GM04504 (cell line): ENCODE measurements at regions not wholly inside any gene's neighbourhood (a gene's known extent, or its start where the extent isn't known, plus 50 kb on each side); places are given as distances from the start of the nearest gene placed in this dataset.

ENCODE experiments used
- DNase-seq: peaks from one replicate; pipeline ENCODE4 v3.0.0-alpha.2; 2012; ENCODE audit warnings: low read depth

DNA sequence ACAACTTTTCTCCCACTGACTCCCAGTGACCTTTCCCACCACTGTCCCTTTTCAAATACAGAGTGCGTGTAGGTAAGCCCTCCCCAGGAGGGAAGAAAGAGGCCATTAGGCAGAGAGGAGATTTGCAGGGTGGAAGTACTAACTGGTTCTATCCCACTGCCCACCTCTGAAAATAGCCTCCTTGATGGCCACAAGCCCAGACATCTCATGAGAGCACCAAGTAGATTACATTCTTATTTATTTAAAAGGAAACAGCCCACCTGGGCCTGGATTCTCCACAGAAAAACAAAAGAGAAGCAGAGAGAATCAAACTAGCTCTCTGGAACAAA is 445.3 kb downstream of the FOXO1 start:
- no peak for DNase-seq

DNA sequence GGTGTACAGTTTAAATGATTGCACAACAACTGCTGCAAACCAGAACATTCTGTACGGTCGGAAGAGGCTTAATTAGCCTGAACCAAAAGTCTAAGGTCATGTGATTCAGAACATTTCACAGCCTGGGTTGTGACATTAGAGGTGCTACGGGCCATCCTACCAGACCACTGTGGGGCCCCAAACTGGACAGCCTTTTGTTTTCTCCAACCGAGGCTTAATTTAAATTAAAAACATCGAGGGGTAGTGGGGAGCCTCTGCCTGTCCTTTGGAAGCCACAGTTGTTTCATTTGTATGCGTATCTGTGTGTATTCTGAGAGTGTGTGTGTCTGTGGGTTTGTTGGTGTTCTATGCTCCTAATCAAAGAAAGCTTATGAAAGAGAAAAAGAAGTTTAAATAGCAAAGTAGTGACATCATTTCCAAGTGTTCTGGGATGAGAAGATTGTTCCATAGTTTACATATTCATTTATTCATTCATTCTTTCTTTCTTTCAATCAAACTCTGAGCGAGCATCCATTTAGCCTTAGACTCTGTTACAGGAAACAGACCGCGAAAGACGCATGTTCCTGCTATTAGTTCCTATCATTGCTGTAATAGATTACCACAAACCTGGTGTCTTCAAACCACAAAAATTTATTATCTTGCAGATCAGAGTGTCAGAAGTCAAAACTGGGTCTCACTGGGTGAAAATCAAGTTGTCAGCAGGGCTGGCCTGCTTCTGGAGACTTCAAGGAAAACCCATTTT is 444.8 kb downstream of the FOXO1 start:
- DNase-seq, result no peak

DNA sequence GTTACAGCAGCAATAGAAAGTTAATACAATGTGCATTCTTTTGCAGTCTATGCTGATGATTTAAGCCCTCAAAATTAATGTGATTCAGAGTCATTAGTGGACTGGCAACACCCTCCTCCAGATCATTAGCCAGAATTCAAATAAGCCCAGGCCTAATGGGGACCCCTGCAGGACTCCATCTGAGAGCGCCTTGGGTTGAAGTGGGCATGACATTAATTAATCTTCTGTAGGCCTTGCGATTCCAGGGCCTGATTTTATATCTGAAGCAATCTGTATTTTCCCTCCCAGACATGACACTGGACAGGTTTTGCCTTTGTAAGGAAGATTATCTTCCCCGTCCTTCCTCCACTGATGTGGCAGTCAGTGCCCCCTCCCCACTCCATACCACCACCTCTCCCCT is 442.9 kb downstream of the FOXO1 start:
- DNase-seq, result no peak

DNA sequence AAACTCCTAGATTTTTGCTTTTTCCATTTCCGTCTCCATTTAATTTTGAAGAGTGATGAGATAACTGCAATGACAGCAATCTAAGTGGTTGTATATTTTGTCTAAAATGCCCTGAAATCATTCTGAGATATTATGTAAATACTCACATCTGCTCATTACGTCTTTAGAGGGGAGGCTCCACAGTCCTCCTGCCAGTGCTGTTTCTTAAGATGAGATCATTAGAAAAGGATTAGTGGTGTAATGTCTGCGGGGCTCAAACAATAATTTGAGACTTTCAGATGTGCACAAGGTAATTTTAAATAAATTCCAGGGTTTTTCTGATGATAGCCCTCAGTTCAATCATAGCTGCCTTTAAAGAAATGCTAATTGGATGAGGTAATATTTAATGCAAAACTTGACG is 437.9 kb downstream of the FOXO1 start:
- DNase-seq, result no peak

DNA sequence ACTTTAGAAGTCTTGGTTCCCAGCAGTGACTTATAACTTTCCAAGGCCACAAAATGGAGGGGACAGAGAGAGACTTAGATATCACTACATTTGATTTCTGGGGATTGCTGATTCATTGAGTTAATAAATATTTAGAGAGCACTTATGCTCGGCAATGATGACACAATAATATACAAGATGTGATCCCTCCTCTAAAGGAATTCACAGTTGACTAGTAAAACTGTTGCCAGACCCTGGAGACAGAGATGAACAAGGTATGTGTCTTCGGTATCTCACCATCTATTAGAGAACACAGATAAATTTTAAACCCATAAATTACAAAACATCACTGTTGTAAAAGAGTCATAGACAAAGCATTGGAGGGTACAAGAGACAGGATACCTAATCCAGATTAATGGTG is 437.5 kb downstream of the FOXO1 start:
- no peak for DNase-seq

DNA sequence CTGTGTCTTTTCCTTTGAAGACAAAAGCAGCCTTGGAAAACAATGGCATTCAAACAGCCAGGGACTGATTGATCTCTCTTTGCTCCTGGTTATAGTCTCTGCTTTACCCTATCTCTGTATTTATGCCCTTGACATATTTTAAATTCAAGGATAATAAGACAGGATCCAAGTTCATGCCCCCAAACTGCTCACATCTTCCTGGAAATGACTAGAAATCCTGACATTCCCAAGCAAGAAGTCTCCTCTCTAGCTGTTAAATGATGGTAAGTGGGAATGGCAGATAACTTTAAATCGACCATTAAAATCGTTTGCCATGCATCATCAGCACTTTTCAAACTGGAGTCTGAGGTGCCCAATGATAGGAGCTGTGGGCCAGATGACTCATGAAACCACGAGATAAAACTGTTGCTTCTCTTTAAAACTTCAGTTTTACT is 435.6 kb downstream of the FOXO1 start:
- no peak for DNase-seq

DNA sequence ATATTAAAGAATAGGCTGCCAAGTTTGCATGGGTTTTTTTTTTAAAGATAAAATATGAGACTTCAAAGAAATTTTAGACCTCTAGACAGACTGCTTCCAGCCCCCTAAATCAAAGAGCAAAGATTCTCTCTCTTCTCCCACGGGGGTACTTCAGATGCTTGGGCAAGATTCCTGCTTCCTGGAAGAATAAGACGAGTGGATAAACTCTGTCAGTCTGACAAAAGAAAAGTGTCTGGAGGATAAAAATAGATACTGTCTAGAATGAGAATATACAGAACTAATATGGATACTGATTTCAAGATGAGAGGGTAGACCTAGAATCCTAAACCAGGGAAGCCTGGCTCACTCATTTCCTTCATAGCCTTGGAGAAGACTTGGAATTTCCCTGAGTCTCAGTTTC is 435.1 kb downstream of the FOXO1 start:
- no peak for DNase-seq

DNA sequence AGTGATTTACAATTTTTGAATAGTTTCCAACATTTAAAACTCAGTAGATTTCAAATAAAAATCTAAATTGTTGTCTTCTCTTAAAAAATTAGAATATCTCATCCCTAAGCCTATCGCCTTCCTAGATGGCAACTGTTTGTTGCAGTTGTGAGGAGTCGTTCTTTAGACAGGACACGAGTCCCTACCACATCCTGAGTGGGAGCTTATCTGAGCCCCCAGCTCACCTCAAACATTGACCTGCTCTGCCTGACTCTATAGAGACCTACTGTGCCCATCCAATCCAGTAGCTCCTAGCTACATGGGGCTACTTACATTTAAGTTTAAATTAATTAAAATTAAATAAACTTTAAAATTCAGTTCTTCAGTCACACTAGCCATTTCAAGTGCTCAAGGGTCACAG is 434.7 kb downstream of the FOXO1 start:
- DNase-seq, result no peak

DNA sequence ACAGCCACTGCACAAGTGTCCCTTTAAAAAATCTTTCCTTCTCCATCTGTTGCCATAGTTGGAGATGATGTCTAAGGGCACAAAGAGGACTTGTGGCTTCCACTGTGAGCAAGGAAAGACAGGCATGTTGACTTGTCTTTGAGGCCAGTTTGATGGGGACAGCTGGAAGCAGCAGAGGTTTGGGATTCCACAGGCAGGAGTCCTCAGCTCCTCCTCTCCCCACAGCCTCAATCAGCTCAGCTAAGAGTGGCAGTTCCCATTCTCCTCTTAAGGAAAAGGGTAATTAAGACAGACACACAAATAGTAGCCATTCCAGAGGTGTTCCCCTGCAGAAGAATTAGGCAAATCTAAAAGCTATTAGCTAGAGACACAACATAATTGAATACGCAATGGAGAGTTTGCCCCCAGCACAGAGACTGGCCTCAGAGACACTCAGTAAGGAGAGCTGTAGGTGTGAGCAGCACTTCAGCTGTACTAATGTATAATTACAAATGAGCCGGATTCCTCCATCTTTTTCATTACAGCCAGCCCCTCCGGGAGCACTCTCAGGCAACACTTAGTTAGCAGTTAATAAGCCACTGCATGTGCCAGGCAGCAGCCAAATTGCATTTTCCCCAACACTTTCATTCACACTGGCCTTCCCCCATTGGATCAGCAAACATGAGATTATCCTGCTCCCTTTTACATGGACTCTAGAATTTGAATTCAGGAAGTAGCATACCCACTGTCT is 434.0 kb downstream of the FOXO1 start:
- no peak for DNase-seq

DNA sequence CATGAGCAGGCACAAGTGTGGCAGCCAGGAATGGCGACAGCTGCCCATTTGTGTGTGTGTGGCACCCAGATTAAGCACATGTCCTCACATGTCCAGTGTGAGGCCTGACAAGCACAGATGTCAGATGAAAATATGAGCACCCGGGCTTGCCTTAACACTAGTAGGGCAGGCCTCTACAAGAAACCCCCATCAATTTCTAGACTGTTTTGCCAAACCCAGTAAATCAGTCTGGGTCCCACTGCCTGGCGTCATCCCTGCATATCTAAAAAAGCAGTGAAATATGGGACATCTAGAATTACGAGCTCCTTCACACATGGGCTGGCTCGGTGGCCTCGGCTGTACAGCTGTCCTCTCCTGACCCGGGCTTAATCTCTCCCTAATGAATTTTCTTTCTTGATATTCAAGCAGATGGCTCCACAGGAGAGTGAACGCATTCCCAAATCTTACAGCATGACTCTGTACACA is 432.7 kb downstream of the FOXO1 start:
- DNase-seq, result no peak

DNA sequence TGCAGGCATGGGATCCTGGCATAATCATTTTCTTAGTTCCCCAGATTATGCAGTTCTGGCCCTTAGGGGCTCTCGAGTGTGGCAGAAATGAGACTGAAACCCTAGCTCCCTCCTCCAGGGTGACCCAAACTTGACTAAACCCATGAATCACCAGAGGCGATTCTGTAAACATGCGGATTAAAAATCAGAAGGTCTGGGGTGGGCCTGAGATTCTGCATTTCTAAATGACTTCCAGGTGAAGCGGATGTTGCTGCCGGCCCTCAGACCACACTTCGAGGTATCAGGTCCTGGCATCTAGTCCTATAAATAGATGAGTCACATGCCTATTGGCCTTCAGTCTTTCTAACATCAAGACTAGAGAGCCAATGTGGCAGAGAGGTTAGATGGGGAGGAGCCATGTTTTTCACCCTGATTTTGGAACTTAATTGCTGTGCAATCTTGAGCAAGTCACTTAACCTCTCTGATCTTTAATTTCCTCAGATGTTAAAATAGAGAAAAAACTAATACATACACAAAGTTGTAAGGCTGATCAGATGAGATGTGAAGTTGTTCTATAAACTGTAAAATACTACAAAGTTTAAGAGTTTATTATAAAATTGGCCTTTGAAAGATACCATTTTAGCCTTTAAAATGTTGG is 431.2 kb downstream of the FOXO1 start:
- DNase-seq, result no peak

DNA sequence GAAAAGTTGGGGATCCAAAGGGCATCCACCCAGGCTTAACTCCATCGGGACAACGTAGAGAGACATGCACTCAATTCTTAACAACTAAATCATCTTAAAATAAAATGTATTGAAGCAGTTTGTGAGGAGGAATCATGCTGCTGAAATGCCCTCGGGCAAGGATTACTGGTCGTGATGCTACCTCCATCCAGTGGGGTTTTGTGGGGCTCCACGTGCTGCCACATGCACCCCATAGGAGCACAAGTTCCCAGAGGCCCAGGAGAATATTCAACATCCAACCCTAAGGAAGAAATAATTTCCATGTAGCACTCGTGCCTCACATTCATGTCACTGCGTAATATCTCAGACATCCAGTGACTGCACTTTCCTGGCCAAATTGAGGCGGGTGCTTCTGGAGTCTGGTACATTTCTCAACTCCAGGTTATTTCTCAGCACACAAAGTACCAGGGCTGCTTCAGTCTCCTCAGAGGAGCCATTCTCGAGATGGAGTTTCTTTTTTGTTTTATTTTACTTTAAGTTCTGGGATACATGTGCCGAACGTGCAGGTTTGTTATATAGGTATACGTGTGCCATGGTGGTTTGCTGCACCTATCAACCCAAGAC is 429.8 kb downstream of the FOXO1 start:
- no peak for DNase-seq

DNA sequence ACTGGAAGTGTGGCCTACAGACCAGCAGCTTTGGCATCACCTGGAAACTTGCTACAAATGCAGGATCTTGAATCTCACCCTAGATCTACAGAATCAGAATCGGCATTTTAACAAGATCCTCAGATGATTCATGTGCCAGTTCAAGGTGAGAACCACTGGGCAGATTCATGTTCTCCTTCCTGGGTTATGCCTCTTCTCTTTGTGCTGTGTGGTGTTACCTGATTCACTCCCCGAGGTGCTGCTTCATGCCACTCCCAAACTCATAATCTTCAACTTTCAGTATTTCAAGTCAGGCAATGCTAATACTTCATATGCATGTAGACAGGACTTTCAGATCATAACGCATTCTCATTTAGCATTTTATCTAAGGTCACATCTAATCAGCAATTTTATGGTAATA is 427.7 kb downstream of the FOXO1 start:
- no peak for DNase-seq

DNA sequence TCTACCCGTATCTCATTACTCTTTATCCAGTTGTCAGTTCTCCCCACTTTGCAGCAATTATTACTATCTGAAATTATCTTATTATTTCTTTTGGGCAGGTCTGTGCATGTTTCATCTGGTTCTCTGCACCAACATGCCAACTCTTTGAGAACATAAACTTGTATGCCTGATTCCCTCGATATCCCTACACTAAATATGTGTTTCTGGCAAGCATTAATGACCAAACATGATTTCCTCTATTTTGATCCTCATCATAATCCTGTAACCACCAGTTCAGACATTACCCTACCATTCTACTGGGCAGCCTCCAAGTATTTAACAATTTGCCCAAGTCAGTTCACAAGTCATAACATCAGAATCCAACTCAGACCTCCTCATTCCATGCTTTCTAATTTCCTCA is 426.1 kb downstream of the FOXO1 start:
- no peak for DNase-seq

DNA sequence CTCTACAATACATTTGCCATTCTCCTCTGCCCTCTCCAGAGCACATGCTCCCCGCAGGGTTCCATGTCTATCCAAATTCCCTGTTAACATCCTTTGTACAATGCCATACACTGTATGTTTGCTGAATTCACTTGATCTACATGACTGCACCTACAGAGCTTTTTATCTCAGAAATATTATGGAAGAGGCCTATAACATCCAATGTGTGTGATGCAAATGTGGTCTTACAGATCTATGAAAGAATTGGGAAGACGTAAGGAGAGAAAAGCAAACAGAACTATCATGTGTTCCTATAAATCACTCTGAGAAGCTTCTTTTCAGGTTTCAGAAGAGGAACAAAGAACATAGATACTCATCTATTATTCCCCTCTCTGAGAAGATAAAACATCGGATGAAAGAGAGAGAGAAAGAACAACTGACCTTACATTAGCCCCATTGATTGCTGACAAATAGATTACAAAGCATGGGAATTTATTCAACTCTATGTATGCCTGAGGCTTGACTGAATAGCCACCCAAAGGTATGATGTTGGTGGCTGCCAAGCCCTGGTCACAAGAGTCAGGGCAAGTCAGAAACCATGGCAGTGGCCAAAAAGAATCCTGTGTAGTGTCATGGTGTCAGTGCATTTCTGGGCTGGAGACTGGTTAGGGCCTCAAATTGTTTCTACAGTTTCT is 425.2 kb downstream of the FOXO1 start:
- no peak for DNase-seq

DNA sequence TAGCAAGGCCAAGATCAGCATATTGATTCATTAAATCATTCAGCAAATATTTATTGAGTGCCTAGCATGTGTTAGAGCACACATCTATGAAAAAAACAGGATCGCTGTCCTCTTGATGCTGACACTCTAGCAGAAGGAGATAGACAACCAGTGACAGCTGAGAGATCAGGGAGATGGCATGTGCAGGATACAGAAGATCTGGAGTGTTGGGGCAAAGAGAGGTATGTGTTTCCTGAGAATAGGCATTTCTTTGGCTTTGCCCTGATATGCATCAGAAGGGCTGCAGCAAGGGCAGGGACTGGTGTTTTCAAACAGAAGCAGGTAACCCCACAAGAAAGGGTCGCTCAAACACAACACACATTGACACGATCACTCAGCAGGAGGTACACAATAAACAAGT is 423.4 kb downstream of the FOXO1 start:
- DNase-seq, result no peak

DNA sequence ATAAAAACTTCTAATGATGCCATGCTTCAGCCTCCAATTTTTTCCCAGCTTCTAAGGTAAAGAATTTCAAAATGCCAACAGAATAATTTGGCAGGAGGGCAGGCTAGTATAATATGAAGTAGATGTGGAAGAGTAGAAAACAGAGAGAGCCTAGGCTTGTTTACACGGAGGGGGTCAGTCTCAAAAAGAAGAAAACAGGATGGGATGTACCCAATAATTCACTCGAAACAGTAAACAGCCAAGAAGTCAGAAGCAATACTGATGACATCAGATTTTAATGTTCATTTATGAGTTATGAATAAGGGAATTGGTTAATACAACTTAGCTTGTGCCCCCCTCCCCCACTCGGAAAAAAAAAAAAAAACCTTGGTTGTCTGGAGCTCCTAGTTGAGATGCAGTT is 422.5 kb downstream of the FOXO1 start:
- DNase-seq, result no peak

DNA sequence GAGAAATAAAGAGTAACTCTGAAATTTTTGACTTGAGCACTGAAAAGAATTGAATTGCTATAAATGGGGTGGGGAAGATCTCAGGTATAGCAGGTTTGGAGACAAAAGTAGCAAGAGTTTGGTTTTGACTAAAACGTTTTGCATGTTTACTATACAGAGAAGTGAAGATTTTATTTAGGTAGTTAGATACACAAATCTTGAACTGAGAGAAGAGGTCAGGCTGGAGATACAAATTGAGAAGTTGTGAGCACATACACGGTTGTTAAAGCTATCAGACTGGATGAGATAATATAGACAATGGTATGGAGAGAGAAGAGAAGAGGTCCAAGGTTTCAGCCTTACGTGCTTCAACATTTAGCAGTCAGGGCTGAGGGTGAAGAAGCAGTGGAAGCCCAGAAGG is 420.9 kb downstream of the FOXO1 start:
- DNase-seq, result no peak

DNA sequence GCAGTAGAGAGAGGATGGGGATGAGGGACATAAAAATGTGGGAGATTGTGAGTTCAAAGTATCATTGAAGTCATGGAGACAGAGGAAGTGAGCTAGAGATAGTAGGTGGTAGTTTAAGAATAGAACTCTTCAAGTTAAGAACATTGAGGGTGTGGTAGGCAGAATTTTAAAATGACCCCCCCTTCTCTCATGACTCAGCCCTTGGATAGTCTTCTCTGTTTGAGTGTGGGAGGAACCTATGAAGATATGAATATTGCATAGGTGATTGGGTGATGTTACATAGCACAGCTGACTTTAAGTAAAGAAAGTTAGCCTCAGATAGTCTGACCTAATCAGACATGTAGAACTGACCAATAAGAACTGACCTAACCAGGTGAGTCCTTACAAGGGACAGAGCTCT is 418.6 kb downstream of the FOXO1 start:
- DNase-seq, result no peak

DNA sequence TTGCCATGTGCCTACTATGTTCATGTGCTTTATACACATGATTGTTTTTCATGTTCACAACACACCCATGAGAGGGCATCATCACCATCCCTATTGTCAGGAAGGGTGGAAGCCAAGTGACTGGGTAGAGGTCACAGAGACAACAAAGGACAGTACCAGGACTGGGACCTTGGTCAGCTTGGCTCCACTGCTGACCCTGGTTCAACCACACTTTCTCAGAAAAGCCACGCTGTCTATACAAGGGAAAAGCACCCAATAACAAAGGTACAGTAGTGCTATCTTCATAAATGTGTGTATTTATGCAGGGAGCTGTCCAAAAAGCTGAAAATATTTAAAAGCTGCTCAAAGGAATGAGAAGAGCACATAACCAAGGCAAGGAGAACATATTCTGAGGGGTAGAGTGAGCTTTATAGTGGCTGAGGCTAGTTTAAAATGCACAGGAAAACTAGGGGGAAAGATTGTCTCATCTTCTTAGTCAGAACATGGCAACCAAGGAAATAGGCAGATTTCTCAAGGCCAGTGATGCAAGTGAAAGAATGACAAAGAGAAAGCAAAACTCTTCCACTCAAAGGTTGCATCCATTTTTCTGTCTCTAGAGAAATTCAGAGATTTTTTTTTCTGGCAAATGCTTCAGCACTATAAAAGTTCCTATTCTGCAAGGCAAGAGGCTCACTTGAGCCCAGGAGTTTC is 415.0 kb downstream of the FOXO1 start:
- DNase-seq, result no peak

DNA sequence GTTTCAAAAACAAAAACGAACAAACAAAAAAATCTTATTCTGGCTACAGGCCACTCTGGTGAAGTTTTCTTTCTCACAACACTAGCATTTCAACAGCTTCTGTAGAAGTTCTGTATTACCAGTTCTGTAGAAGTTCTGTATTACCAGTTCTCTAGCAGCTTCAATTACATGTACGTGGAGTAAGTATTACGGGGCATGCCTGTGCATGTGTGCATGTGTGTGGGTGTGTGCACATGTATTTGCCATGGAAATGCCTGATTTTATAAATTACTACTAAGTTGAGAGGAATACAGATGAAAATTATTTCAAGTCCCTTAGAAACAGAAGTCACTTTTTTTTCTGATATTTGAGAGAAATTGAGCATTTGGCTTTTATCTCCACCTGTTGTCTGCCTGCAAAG is 414.2 kb downstream of the FOXO1 start:
- DNase-seq, result no peak

DNA sequence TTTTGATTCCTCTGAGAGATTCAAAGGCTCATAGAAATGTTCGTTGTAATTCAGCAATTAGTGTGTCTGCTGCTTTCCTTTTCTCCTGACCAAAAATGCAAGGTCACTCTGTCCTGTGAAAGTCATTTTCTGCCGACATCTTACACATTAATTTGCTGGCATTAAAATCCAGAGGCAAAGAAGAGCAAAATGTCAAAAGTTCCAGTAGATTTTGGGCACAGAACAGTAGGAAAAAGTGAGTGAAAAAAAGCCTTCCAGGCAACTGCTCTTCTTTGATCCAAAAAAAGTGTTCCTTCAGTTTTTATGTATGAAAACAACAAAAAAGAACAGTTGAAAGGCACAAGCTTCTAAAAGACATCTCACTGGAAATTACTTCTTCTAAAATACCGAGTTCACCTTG is 413.8 kb downstream of the FOXO1 start:
- no peak for DNase-seq
